ENCODE measurements at regions not wholly inside any gene's neighbourhood (a gene's known extent, or its start where the extent isn't known, plus 50 kb on each side); places are given as distances from the start of the nearest gene placed in this dataset.

DNA sequence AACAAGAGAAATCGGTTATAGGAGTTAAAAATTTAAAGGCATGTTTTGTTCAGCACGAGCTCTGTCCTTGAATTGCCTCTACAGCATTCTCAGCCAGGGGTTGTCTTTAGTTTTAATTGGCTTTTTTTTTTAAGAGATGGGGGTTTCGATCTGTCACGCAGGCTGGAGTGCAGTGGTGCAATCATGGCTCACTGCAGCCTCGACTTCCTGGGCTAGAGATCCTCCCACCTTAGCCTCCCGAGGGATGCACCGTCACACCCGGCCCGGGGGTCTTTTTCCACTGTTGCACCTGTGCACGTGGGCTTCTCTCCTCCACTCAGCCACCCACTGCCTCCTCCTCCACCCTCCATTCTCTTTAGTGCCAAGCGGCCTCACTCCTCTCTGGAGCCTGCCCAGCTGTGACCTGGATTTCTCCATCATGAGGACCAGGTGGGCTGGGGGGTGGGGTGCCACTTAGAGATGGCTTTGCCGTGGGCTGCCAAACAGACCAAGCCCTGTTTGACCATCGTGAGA lies 106.8 kb upstream of the SEC14L1 start:
- peaks cover 41% of the 10 kb centered on the region for H3K27me3 ChIP-seq

DNA sequence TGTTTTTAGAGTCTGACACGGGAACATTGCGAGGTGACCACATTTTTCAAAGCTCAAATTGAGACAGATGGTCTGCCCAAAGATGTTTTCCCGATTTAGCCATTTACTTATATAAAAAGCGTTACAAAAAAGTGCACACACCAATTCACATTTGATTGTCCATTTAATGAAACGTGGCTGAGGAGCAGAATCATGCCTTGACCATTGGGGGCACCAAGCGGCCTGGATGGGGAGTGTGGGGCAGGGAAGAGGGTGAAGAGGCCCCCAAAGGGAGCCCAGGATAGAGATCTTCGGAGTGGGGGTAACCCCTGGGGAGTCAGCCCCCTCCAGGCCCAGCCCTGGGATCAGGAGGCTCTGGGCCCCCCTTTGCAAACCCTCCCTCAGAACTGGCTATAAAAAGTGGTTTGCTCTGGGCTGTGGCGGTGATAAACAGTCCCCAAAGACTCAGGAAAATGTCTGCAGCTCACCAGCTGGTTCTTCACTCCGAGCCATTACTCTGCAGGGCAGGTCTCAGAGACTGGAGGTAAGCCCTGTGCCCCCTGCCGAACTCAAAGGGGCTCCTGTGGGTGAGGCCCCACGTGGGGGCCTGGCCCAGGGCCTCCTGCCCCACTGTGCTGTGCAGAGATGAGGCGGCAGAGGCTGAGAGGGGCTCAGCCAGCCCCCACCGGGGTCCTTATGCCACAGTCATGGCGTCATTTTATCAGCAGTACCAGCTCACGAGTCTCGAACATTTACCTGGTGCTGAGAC lies 105.9 kb upstream of the SEC14L1 start:
- TF ChIP-seq, protein P1, sequence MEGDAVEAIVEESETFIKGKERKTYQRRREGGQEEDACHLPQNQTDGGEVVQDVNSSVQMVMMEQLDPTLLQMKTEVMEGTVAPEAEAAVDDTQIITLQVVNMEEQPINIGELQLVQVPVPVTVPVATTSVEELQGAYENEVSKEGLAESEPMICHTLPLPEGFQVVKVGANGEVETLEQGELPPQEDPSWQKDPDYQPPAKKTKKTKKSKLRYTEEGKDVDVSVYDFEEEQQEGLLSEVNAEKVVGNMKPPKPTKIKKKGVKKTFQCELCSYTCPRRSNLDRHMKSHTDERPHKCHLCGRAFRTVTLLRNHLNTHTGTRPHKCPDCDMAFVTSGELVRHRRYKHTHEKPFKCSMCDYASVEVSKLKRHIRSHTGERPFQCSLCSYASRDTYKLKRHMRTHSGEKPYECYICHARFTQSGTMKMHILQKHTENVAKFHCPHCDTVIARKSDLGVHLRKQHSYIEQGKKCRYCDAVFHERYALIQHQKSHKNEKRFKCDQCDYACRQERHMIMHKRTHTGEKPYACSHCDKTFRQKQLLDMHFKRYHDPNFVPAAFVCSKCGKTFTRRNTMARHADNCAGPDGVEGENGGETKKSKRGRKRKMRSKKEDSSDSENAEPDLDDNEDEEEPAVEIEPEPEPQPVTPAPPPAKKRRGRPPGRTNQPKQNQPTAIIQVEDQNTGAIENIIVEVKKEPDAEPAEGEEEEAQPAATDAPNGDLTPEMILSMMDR (IDR thresholded peaks at IDR 0.05) = no peak
- Histone ChIP-seq H3K9me3 (no peaks in the 10 kb centered on the region), H3K4me3 (ENCODE audit: low read depth in 1 of 2, low read length in 1 of 2) (no peak overlapping the region), H3K4me1 (ENCODE audit: control insufficient read depth in 1 of 2, insufficient read depth in 1 of 2, low read depth in 1 of 2, low read length in 1 of 2) (no peaks in the 10 kb centered on the region), H3K36me3 (no peaks in the 10 kb centered on the region), H3K27me3 (peaks cover 41% of the 10 kb centered on the region), H3K27ac (no peak overlapping the region)

More for the DNA sequence above, 106.8 kb upstream of the SEC14L1 start:
- TF ChIP-seq, protein P1 (IDR thresholded peaks at IDR 0.05) = no peak
- H3K4me1 ChIP-seq (ENCODE audit: control insufficient read depth in 1 of 2, insufficient read depth in 1 of 2, low read depth in 1 of 2, low read length in 1 of 2) = no peaks in the 10 kb centered on the region
- no peaks in the 10 kb centered on the region for H3K36me3 ChIP-seq
- H3K27ac ChIP-seq = no peak overlapping the region
- H3K4me3 ChIP-seq (ENCODE audit: low read depth in 1 of 2, low read length in 1 of 2) = no peak overlapping the region
- no peaks in the 10 kb centered on the region for H3K9me3 ChIP-seq

DNA sequence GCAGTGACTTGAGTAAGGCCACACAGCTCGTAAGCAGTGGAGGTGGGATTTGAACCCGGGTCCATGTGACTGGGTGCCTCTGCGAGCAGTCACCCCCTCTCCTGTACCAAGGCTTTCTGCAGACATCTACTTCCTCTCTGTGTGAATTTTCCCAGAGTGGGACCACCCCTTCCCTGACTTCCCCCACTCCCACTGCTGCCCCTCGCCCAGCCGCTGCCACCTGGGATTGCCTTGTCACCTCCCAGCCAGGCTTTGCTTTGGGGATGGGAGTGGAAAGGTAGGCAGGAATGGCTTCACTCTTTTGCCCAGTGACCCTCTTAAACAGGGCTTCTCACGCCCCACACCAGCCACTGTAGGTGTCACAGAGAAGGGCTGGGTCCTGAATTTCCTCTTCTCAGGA lies 105.2 kb upstream of the SEC14L1 start:
- Histone ChIP-seq H3K27ac (no peak overlapping the region), H3K36me3 (no peaks in the 10 kb centered on the region), H3K9me3 (no peaks in the 10 kb centered on the region), H3K27me3 (peaks cover 41% of the 10 kb centered on the region), H3K4me1 (ENCODE audit: control insufficient read depth in 1 of 2, insufficient read depth in 1 of 2, low read depth in 1 of 2, low read length in 1 of 2) (no peaks in the 10 kb centered on the region), H3K4me3 (ENCODE audit: low read depth in 1 of 2, low read length in 1 of 2) (no peak overlapping the region)
- TF ChIP-seq, protein P1 (IDR thresholded peaks at IDR 0.05) = no peak

DNA sequence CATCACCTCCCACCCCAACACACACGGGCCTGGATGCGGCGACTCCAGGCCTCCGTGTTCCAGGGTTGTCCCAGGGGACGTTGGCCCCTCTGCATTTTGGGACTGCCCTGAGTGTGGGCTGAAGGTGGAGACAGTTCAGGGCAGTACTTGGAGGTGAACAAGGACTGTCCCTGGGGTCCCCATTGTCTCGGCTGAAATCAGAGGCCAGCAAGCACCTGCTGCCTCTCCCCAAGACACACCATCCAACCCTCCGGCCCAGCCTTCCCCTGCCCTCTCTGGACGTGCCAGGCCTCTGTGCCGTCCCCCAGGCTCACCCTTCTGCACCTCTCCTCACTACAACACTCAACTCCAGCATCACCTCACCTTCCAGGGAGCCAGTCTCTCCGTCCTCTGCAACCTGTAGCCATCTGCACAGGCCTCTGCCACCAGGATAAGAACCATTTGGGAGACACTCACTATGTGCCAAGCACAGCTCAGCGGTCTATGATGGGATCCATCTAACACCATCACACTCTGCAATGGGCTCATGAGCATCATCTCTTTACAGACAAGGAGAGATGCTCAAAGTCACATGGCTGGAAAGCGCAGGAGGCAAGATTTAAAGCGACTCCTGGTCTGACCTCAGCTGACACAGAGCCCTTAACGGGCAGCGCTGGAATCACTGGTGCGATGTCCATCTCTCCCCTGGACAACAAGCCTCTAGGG lies 104.5 kb upstream of the SEC14L1 start:
- Histone ChIP-seq H3K4me1 (ENCODE audit: control insufficient read depth in 1 of 2, insufficient read depth in 1 of 2, low read depth in 1 of 2, low read length in 1 of 2) (no peaks in the 10 kb centered on the region), H3K27ac (no peak overlapping the region), H3K27me3 (peaks cover 41% of the 10 kb centered on the region), H3K9me3 (no peaks in the 10 kb centered on the region), H3K36me3 (no peaks in the 10 kb centered on the region), H3K4me3 (ENCODE audit: low read depth in 1 of 2, low read length in 1 of 2) (no peak overlapping the region)
- TF ChIP-seq, protein P1 (IDR thresholded peaks at IDR 0.05) = no peak

DNA sequence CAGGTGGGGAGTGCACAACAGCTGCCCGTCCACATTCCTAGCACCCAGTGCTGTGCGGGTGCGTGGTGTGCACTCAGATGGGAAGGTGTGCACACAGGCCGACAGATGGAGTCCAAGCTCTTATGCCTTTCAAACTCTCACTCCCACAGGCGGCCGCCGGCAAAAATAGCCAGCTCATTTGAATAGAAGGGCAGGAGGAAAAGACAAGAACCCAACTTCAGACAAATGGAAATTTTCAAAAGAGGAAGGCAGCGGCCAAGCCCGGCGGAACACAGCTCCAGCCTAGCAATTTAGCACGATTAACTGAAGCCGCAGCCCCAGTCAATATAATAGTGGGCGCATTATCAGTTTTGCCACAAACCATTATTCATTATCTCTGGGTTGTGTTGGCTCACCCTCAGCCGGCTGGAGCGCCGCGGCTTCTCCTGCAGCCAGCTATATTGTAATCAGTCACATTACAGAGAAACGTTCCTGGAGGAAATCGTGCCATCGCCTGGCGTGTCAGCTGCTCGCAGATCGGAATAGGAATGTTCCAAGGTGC lies 103.9 kb upstream of the SEC14L1 start:
- H3K4me1 ChIP-seq (ENCODE audit: control insufficient read depth in 1 of 2, insufficient read depth in 1 of 2, low read depth in 1 of 2, low read length in 1 of 2) = no peaks in the 10 kb centered on the region
- TF ChIP-seq, protein P1 (IDR thresholded peaks at IDR 0.05) = no peak
- H3K27me3 ChIP-seq = peaks cover 41% of the 10 kb centered on the region

More for the DNA sequence above, 103.9 kb upstream of the SEC14L1 start:
- Histone ChIP-seq H3K4me3 (ENCODE audit: low read depth in 1 of 2, low read length in 1 of 2) (no peak overlapping the region), H3K9me3 (no peaks in the 10 kb centered on the region), H3K36me3 (no peaks in the 10 kb centered on the region), H3K27ac (no peak overlapping the region)
